Upper lobe of right lung (tissue), 1 donor: ENCODE measurements at regions not wholly inside any gene's neighbourhood (a gene's known extent, or its start where the extent isn't known, plus 50 kb on each side); places are given as distances from the start of the nearest gene placed in this dataset.

Experiments used
- ATAC-seq: fragments of 200-7000 bp; cut with Tn5 transposase; one replicate; pipeline ENCODE4 v1.9.1; 2020; ENCODE audit warnings: mild to moderate bottlenecking, moderate library complexity
- DNase-seq: peaks from one replicate; pipeline ENCODE4 v3.0.0-alpha.2; 2020
- H3K27ac ChIP-seq: fragments of 200-600 bp; one replicate; pipeline ENCODE4 v1.8.0; 2022
- H3K27me3 ChIP-seq: fragments of 200-600 bp; one replicate; pipeline ENCODE4 v1.8.0; 2022; ENCODE audit warnings: mild to moderate bottlenecking
- H3K36me3 ChIP-seq: fragments of 200-600 bp; one replicate; pipeline ENCODE4 v1.8.0; 2022
- H3K4me1 ChIP-seq: fragments of 200-600 bp; one replicate; pipeline ENCODE4 v1.8.0; 2022
- H3K4me3 ChIP-seq: fragments of 200-600 bp; one replicate; pipeline ENCODE4 v1.8.0; 2022; ENCODE audit warnings: mild to moderate bottlenecking
- H3K9me3 ChIP-seq: fragments of 200-600 bp; one replicate; pipeline ENCODE4 v1.8.0; 2022
- CTCF ChIP-seq: fragments of 200-600 bp; IDR thresholded peaks from one replicate; pipeline ENCODE4 v1.8.0; 2022; ENCODE audit warnings: antibody characterized with exemption
- intact Hi-C: fragments of 100-400 bp; cut with DNase I; formaldehyde crosslinking; loops from one replicate; pipeline ENCODE4 v1.11.0; 2022
- donor health status: DM: no; HTN: yes; CAD: no; lungs with severe emphysema.

- intact Hi-C loops: no loop called here
- Histone ChIP-seq H3K9me3 (no peaks in the 10 kb centered on the region), H3K4me1 (no peaks in the 10 kb centered on the region), H3K4me3 (no peak overlapping the region), H3K27me3 (no peaks in the 10 kb centered on the region), H3K27ac (no peak overlapping the region), H3K36me3 (no peaks in the 10 kb centered on the region)
- DNase-seq (no peak), ATAC-seq (no peak)
- TF ChIP-seq CTCF: no peak
These were observed 764.8 kb upstream of the LUZP2 start for GRCh38 chr11:23732026-23732425.

- intact Hi-C loops: no loop called here
- DNase-seq: no peak
- H3K4me3 ChIP-seq: no peak overlapping the region
- no peaks in the 10 kb centered on the region for H3K9me3 ChIP-seq
- no peaks in the 10 kb centered on the region for H3K4me1 ChIP-seq
- TF ChIP-seq CTCF: no peak
- no peaks in the 10 kb centered on the region for H3K27me3 ChIP-seq
- no peaks in the 10 kb centered on the region for H3K36me3 ChIP-seq
- H3K27ac ChIP-seq: no peak overlapping the region
- ATAC-seq: no peak
These were observed 750.0 kb upstream of the LUZP2 start for GRCh38 chr11:23746896-23747295.

- ATAC-seq (no peak), DNase-seq (no peak)
- H3K9me3 ChIP-seq: no peaks in the 10 kb centered on the region
- H3K36me3 ChIP-seq: no peaks in the 10 kb centered on the region
- H3K4me3 ChIP-seq: no peak overlapping the region
- TF ChIP-seq CTCF: no peak
- no peaks in the 10 kb centered on the region for H3K27me3 ChIP-seq
- intact Hi-C loops: no loop called here
- no peaks in the 10 kb centered on the region for H3K4me1 ChIP-seq
- H3K27ac ChIP-seq: no peak overlapping the region
These were observed 747.0 kb upstream of the LUZP2 start for GRCh38 chr11:23749762-23750430.

GRCh38 chr11:23751280-23751679, 745.6 kb upstream of the LUZP2 start:
- DNase-seq (no peak), ATAC-seq (no peak)
- Histone ChIP-seq H3K36me3 (no peaks in the 10 kb centered on the region), H3K4me3 (no peak overlapping the region), H3K4me1 (no peaks in the 10 kb centered on the region), H3K9me3 (no peaks in the 10 kb centered on the region), H3K27ac (no peak overlapping the region), H3K27me3 (no peaks in the 10 kb centered on the region)
- TF ChIP-seq CTCF: no peak
- intact Hi-C loops: no loop called here

GRCh38 chr11:23755076-23755475, 741.8 kb upstream of the LUZP2 start:
- intact Hi-C loops: no loop called here
- H3K36me3 ChIP-seq: no peaks in the 10 kb centered on the region
- DNase-seq (no peak), ATAC-seq (no peak)
- TF ChIP-seq CTCF: no peak
- H3K27me3 ChIP-seq: no peaks in the 10 kb centered on the region
- no peaks in the 10 kb centered on the region for H3K4me1 ChIP-seq
- no peak overlapping the region for H3K4me3 ChIP-seq
- no peaks in the 10 kb centered on the region for H3K9me3 ChIP-seq
- H3K27ac ChIP-seq: no peak overlapping the region

GRCh38 chr11:23755769-23756168, 741.1 kb upstream of the LUZP2 start:
- ATAC-seq: no peak
- no peak overlapping the region for H3K27ac ChIP-seq
- intact Hi-C loops: no loop called here
- TF ChIP-seq CTCF: no peak
- no peak overlapping the region for H3K4me3 ChIP-seq
- no peaks in the 10 kb centered on the region for H3K36me3 ChIP-seq
- H3K27me3 ChIP-seq: no peaks in the 10 kb centered on the region
- no peak for DNase-seq
- no peaks in the 10 kb centered on the region for H3K4me1 ChIP-seq
- H3K9me3 ChIP-seq: no peaks in the 10 kb centered on the region
